ENCODE measurements at regions not wholly inside any gene's neighbourhood (a gene's known extent, or its start where the extent isn't known, plus 50 kb on each side); places are given as distances from the start of the nearest gene placed in this dataset.

DNA sequence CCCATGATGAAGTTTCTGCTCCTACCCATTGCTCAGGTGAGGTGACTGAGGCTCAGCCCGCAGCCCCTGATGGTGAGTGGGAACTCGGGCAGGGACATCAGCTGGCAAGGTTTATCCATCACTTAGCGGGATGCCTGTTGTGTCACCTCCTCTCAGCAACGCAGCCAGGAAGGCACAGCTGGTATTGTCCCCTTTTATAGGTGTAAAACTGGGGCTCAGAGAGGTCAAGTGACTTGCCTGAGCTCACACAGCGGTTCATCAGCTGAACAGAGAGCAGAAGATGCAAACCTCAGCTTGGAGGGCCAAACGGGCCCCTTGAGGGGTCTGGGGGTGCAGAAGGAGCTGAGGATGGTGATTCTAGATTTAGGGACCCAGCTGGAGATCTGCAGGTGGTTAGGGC is 143.6 kb downstream of the PHETA1 start:
- Mint-ChIP-seq H3K27me3 (ENCODE audit: unreplicated experiment) (peaks cover 6% of the 10 kb centered on the region), H3K4me3 (ENCODE audit: unreplicated experiment) (no peak overlapping the region), H3K27ac (ENCODE audit: unreplicated experiment) (no peak overlapping the region), H3K4me1 (ENCODE audit: low read depth, unreplicated experiment) (peaks cover 10% of the 10 kb centered on the region), H3K9me3 (ENCODE audit: unreplicated experiment) (no peaks in the 10 kb centered on the region), H3K36me3 (ENCODE audit: unreplicated experiment) (no peaks in the 10 kb centered on the region)
- TF ChIP-seq, protein P1, sequence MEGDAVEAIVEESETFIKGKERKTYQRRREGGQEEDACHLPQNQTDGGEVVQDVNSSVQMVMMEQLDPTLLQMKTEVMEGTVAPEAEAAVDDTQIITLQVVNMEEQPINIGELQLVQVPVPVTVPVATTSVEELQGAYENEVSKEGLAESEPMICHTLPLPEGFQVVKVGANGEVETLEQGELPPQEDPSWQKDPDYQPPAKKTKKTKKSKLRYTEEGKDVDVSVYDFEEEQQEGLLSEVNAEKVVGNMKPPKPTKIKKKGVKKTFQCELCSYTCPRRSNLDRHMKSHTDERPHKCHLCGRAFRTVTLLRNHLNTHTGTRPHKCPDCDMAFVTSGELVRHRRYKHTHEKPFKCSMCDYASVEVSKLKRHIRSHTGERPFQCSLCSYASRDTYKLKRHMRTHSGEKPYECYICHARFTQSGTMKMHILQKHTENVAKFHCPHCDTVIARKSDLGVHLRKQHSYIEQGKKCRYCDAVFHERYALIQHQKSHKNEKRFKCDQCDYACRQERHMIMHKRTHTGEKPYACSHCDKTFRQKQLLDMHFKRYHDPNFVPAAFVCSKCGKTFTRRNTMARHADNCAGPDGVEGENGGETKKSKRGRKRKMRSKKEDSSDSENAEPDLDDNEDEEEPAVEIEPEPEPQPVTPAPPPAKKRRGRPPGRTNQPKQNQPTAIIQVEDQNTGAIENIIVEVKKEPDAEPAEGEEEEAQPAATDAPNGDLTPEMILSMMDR (IDR thresholded peaks at IDR 0.05; ENCODE audit: partially characterized antibody, unreplicated experiment), result no peak
- DNase-seq, result no peak

DNA sequence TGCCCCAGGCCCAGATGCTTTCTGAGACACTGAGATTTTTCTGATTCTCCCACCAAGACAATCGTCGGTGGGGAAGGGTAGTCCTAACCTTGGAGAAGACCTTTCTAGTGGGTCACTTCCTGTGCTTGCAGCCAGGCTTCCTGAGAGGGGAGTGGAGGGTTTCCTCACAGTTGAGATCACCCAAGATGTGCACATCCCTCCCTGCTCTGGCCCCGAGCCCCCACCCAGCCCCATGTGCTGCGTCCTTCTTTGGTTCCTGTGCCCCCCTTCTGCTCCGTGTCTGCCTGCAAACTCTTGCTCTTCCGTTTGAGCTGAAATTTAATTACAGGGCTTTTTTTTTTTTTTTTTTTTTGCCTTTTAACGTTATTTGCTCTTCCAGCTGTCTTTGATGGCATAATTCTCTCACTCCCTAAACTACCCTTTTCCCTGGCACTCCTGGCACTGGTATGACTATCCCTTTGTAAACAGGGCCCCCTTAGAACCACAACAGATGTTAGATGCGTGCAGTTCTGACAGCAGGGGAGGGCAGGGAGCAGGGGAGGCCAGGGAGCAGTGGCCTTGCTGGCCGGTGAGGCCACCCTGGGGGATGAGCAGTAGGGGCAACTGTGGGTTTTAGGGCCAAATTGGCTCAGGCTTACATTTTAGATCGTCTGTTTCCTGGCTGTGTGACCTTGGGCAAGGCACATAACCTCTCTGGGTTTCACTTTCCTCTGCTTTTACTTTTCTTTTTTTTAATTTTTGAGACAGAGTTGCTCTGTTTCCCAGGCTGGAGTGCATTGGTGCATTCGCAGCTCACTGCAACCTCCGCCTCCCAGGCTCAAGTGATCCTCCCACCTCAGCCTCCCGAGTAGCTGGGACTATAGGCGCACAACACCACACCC is 144.5 kb downstream of the PHETA1 start:
- TF ChIP-seq, protein P1 (IDR thresholded peaks at IDR 0.05; ENCODE audit: partially characterized antibody, unreplicated experiment), result no peak
- peaks cover 6% of the 10 kb centered on the region for H3K27me3 Mint-ChIP-seq (ENCODE audit: unreplicated experiment)
- H3K4me3 Mint-ChIP-seq (ENCODE audit: unreplicated experiment), result no peak overlapping the region
- H3K9me3 Mint-ChIP-seq (ENCODE audit: unreplicated experiment), result no peaks in the 10 kb centered on the region
- no peak for DNase-seq
- peak overlapping the region; percentile 11 for H3K27ac Mint-ChIP-seq (ENCODE audit: unreplicated experiment)
- no peaks in the 10 kb centered on the region for H3K36me3 Mint-ChIP-seq (ENCODE audit: unreplicated experiment)
- peaks cover 10% of the 10 kb centered on the region for H3K4me1 Mint-ChIP-seq (ENCODE audit: low read depth, unreplicated experiment)

DNA sequence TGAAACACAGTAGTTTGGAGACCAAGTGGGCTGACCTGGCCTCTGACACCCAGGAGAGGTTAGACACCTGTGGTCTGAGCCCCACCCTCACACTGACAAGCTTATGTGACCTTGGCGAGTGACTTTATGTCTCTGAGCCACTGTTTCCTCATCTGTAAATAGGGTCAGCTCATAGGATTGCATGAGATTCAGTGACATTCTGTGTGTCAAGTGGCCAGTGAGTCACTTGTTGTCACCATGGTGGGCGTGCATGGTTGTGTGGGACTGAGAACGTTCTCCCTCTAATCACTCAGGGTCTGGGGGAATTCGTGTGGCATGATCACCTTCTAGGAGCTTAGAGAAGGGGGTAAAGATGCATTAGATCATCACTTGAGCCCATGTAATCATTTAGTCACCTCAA is 146.4 kb downstream of the PHETA1 start:
- TF ChIP-seq, protein P1 (IDR thresholded peaks at IDR 0.05; ENCODE audit: partially characterized antibody, unreplicated experiment), result no peak
- no peak for DNase-seq
- Mint-ChIP-seq H3K4me1 (ENCODE audit: low read depth, unreplicated experiment) (peaks cover 10% of the 10 kb centered on the region), H3K27me3 (ENCODE audit: unreplicated experiment) (peaks cover 3% of the 10 kb centered on the region), H3K27ac (ENCODE audit: unreplicated experiment) (no peak overlapping the region), H3K4me3 (ENCODE audit: unreplicated experiment) (no peak overlapping the region), H3K9me3 (ENCODE audit: unreplicated experiment) (no peaks in the 10 kb centered on the region), H3K36me3 (ENCODE audit: unreplicated experiment) (no peaks in the 10 kb centered on the region)

DNA sequence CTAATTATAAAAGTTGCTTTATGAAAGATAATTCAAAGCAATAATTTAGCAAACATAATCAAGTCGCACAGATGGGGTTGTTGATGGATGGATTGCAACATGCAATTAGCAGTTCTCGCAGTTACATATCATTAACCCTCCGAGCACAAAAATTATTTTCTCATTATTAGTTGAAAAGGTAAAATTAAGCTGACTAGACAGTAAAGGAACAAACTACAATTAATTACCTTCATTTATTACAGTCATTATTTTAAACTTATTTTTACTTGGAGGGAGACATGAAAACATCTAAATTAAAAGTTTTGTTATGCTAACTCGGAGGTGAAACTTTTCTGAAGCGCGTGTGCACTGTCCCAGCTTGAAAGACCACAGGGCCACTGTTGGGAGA is 146.9 kb downstream of the PHETA1 start:
- peaks cover 3% of the 10 kb centered on the region for H3K27me3 Mint-ChIP-seq (ENCODE audit: unreplicated experiment)
- H3K4me3 Mint-ChIP-seq (ENCODE audit: unreplicated experiment), result no peak overlapping the region
- no peak for DNase-seq
- TF ChIP-seq, protein P1 (IDR thresholded peaks at IDR 0.05; ENCODE audit: partially characterized antibody, unreplicated experiment), result no peak
- H3K27ac Mint-ChIP-seq (ENCODE audit: unreplicated experiment), result no peak overlapping the region
- H3K4me1 Mint-ChIP-seq (ENCODE audit: low read depth, unreplicated experiment), result peaks cover 11% of the 10 kb centered on the region
- no peaks in the 10 kb centered on the region for H3K9me3 Mint-ChIP-seq (ENCODE audit: unreplicated experiment)
- no peaks in the 10 kb centered on the region for H3K36me3 Mint-ChIP-seq (ENCODE audit: unreplicated experiment)

Data from glutamatergic neuron (in vitro differentiated cells).